Ovary (tissue), 3 donors: ENCODE measurements at regions not wholly inside any gene's neighbourhood (a gene's known extent, or its start where the extent isn't known, plus 50 kb on each side); places are given as distances from the start of the nearest gene placed in this dataset.

Experiments used
- CTCF ChIP-seq, 3 donors: fragments of 450-650 bp in 2 of 3; fragments of 200-600 bp in 1 of 3; IDR thresholded peaks; one replicate each; pipeline versions ENCODE4 v1.5.1 to v1.8.0; 2016 to 2022; ENCODE audit warnings: antibody characterized with exemption in 3 of 3, mild to moderate bottlenecking in 1 of 3
- POLR2A ChIP-seq: fragments of 450-650 bp; IDR thresholded peaks from one replicate; pipeline ENCODE4 v1.6.1; 2017; ENCODE audit warnings: antibody characterized with exemption, mild to moderate bottlenecking, moderate library complexity
- donor health status: DM: no; HTN: no; CAD: no.

DNA sequence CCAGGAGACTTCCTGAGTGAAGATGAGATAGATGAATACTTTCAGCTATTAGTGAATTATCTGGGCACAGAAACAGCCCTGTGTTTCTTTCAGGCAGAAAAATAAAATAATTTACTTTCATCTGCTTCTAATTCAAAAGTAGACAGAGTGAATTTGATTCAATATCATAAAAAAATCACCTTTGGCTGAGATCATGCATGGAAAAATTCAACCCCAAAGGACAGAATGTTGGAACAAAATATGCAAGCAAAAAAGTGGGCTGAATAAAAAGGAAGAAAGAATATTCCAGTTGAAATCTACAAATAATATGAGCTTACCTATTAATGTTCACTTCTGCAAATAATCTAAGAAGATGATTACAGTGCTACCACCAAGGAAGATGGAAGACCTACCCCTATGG is 546.9 kb downstream of the TFAP2B start:
- TF ChIP-seq CTCF (IDR thresholded peaks at IDR 0.05) (no peak), POLR2A (no peak)
